Fibroblast of upper back skin (primary cell): ENCODE measurements at regions not wholly inside any gene's neighbourhood (a gene's known extent, or its start where the extent isn't known, plus 50 kb on each side); places are given as distances from the start of the nearest gene placed in this dataset.

Source experiments
- DNase-seq: peaks from one replicate; pipeline ENCODE4 v3.0.0-alpha.2; 2013

- no peak for DNase-seq
Observed at GRCh38 chr4:126812076-126812475, 820.7 kb upstream of the INTU start.

DNA sequence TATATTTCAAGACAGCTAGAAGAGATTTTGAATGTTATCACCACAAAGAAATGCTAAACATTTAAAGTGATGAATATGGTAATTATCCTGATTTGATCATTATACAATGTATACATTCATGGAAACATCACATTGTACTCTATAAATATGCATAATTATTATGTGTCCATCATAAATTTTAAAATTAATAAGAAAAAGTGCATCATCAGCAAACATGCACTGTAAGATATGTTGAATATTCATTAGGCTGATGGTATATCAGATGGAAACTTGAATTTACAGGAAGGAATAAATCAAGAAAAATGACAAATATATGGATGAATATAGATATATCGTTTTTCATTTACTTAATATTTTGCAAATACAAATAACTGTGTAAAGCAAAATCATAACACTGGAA is 812.1 kb upstream of the INTU start:
- no peak for DNase-seq

DNA sequence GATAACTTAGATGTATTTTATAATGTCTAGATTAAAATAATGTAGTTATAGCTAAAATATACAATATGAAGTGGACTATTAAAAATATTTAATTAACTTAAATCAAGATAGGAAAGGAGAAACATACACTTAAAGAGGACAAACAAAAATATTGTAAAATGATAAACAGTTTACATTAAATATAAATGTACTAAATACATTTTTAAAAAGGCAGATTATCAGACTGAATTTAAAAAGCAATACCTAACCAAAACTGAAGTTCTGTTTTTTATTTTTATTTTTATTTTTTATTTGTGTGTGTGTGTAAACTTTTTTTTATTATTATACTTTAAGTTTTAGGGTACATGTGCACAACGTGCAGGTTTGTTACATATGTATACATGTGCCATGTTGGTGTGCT is 811.6 kb upstream of the INTU start:
- no peak for DNase-seq

DNA sequence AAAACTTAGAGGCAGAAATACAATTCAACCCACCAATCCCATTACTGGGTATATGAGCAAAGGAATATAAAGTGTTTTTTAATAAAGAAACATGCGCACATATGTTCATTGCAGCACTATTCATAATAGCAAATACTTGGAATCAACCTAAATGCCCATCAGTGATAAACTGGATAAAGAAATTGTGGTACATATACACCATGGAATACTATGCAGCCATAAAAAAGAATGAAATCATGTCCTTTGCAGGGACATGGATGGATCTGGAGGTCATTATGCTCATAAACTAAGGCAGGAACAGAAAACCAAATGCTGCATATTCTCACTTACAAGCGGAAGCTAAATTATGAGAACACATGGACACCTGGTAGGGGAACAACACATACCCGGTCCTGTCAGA is 807.7 kb upstream of the INTU start:
- no peak for DNase-seq

DNA sequence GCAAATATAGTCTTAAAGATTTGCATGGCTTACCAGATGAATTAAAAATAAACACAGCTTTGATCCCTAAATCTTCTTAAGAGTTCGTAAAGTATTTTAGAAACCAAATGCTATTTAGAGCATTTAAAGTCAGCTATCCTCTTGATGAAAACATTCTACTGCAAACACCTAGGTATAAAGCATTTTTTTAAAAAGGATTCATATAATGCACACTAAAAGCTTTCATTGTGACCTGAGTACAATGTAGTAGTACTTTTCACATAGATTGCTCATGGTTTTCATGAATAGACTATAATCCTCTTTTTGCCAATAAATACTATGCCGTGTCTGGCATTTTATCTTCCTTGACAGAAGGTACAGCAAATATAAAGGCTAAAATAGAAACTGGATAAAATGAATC is 805.1 kb upstream of the INTU start:
- DNase-seq = no peak

DNA sequence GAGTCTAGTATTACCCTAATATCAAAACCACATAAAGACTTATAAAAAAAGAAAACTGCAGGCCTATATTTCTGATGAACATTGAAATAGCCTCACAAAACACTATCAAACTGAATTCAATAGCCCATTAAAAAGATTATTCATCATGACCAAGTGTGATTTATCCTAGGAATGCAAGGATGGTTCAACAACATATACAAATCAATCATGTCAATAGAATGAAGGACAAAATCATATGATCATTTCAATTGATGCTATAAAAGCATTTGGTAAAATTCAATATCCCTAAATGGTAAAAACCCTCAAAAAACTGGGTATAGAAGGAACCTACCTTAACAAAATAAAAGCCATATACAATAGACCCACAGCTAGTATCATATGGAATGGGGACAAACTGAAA is 797.9 kb upstream of the INTU start:
- DNase-seq = no peak

DNA sequence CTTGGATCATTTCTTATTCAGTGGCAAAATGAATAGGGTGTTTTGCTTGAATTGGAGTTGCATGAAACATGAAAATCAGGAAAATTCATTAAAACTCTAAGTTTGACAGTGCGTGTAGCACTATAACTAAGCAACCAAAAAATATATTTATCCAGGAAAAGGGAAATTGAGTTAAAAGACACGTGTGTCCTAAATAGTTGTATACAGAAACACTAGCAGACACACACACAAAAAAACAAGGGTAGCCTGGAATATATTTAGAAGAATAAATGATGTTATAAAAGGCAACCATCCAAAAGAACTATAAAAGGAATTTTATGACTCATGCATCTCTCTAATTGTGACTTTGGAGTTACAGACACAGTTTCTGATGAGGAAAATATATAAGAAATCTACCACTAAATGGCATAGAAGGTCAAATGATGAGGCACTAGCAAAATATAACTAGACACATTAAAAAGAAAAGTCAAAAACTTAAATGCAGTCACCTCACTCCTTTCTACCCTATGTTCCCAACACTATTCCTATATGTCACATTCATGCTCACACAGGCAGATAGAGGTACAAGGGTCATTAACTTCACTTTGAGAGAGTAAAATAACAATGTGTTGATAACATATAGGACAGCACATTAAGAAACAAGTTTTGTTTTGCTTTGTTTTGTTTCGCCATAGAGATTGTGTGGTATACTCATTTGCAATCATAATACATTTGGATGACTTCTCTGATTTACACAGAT is 793.6 kb upstream of the INTU start:
- DNase-seq = peak; percentile 63

DNA sequence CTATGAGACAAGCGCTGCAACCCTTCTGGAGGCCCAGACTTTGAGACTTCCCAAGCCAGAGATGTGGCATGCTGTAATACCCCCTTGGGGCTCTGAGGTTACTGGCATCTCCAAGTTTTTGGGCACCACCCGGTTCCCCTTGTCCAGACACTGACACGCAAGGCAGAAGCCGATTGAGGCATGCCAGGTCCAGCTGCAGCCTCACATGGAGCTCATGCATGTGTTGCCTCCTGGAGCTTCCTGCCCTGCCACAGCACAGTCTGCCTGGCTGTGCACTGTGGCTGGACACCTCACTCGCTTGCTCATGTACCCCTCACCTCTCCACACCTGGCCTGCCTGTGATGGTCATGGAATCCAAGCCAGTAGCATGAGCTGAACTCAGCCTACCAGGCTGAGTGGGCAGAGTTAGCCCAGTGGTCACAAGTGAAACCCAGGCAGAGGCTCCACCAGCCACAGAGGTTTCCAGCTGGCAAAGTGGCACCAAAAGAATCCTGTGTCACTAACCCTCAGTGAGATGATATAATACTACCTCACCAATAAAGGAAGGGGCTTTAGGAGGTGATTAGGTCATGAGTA is 789.2 kb upstream of the INTU start:
- no peak for DNase-seq

DNA sequence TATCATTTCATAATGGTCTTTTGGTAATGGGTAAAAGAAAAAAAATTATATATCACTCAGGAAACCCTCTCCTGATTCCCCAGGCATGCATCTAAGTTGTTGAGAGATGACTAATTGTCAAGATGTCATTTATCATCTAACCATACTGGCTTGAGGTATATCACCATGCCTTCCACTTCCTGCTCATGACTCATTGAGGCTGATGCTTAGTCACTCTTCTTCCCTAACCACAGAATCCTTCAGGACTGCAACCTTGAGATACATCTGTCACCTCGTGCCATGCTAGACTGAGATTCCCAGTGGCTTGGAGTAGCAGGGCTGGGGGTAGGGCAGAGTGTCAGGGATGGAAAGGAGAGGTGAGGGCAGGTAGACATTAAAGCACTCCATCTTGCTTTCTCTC is 782.5 kb upstream of the INTU start:
- DNase-seq = peak; percentile 99

DNA sequence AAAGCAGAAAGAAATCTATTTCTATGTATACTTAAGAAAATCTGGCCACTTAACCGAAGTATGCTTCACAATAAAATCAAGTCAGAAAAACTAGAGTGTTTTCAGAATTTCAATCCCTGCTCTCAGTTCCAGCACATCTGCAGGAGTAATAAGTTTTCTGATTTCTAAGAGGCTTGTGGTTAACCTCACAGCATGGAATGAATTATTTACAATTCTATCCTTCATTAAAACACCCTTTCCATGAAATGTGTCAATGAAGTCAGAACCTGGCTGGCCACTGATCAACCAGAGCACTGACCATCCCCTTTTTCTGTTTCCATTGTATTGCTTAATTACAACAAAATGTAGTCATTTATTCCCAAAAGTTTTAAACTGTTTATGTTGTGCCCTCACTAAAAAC is 781.4 kb upstream of the INTU start:
- DNase-seq = peak; percentile 88

GRCh38 chr4:126853715-126854114 is 779.0 kb upstream of the INTU start:
- no peak for DNase-seq

DNA sequence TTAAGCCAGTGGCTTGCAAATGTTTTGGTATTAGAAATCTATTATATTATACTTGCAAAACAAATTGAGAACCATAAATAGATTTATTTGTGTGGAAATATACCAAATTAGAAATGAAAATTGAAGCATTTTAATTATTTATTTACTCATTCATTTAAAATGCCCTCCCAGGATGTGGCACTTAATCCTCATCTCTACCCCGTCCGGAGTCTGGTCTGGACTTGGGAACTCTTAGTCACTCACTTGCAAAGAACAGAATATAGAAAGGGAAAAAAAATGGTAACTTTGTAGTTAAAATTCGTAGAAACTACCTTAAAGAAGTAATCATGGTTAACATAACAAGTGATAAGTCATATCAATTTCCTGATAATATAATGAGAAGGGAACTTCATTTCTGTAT is 775.9 kb upstream of the INTU start:
- DNase-seq = no peak

DNA sequence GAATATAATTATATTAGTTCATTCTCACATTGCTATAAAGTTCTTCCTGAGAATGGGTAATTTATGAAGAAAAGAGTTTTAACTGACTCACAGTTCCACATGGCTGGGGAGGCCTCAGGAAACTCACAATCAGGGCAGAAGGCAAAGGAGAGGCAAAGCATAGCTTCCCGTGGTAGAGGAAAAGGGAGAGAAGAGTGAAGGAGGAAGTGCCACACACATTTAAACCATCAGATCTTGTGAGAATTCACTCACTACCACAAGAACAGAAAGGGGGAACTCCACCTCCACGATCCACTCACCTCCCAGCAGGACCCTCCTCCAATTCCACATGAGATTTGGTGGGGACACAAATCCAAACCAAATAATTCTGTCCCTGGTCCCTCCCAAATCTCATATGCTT is 773.4 kb upstream of the INTU start:
- no peak for DNase-seq

DNA sequence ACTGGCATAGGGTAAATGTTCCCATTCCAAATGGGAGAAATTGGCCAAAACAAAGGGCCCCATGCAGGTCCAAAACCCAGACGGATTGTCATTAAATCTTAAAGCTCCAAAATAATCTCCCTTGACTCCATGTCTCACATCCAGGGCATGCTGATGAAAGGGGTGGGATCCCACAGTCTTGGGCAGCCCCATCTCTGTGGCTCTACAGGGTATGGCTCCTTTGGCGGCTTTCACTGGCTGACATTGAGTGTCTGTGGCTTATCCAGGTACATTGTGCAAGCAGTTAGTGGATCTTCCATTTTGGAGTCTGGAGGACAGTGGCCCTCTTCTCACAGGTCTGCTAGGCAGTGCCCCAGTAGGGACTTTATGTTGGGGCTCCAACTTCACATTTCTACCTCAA is 772.9 kb upstream of the INTU start:
- DNase-seq = no peak

- no peak for DNase-seq
Observed at GRCh38 chr4:126860308-126860707, 772.4 kb upstream of the INTU start.

- no peak for DNase-seq
Observed at GRCh38 chr4:126869967-126870366, 762.8 kb upstream of the INTU start.

GRCh38 chr4:126871810-126872209 is 760.9 kb upstream of the INTU start:
- no peak for DNase-seq

DNA sequence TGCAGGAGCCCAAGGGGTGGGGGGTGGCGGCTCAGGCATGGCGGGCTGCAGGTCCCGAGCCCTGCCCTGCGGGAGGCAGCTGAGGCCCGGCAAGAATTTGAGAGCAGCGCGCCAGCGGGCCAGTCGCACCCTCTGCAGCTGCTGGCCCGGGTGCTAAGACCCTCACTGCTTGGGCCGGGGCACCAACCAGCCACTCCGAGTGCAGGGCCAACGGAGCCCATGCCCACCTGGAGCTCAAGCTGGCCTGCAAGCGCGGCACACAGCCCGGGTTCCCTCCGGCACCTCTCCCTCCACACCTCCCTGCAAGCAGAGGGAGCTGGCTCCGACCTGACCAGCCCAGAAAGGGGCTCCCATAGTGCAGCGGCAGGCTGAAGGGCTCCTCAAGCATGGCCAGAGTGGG is 758.2 kb upstream of the INTU start:
- no peak for DNase-seq

DNA sequence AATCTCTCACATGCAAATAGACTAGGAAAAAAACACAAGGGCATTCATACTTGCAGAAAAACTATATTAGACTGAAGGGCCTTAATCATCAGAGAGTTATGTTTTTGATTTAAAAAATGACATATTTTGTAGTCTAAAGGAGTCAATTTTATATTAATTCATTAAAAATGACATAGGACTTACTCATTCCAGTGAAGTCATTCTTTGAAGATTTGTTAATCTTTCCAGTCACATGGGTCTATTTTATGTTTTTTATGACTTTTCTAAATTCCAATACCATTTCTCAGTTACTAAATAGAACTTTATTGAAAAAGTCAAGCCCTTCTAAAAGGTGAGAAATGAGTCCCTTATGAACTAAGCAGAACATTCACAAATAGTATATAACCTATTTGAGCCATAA is 743.8 kb upstream of the INTU start:
- DNase-seq = peak; percentile 72

DNA sequence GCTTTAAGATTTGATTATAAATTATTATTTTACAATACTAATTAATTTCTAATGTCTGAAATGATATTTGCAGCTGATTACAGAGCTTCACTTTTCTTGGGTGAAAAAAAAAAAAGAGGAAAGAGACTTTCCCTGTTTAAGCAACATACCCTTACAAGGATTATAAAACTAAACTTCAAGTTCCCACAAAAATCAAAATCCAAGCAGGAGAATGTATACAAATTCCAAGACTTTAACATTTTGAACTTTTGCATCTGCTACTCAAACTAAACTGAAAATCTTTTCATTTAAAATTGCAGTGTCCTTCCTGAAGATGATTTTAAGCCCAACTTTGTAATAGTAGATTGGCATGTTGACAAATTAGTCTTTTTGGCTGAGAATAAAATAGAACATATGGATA is 742.4 kb upstream of the INTU start:
- peak; percentile 30 for DNase-seq

DNA sequence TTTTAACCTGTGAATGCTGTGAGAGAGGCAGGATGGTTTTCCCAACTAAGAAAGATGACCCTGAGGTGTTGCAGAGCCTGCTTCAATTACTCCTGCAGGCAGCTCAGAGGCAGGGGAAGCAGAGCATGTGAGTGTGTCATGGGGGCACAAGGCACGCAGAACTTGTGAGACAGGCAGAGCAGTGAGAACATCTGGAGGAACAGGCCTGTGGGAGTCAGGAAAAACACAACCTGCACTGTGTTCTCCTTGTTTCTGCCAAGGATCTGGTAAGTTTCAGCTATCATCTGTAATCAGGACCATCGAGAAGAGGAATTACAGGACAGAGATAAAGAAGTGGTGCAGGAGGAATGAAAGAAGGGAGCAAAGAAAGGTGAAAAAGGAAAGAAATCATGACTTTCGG is 741.8 kb upstream of the INTU start:
- DNase-seq = peak; percentile 59

GRCh38 chr4:126894963-126895362 is 737.8 kb upstream of the INTU start:
- DNase-seq = no peak

GRCh38 chr4:126895988-126896570 is 736.7 kb upstream of the INTU start:
- DNase-seq = no peak

GRCh38 chr4:126897038-126897437 is 735.7 kb upstream of the INTU start:
- no peak for DNase-seq

DNA sequence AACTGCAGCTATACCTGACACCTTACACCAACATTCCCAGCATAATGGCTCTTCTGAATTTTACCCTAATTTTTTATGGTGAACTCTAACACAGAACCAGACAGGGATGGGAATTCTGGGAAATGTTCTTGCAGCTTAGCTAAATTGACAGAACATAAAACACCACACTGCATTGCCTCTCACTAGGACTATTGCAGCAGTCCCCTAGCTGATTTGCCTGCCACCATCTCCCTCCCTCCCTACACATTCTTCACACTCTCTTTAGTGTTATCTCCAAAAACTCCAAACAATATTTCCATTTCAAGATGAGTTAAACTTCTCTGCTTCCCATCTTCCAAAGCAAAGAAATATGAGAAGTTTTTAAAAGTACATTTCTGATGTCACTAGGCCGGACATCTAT is 733.9 kb upstream of the INTU start:
- DNase-seq = no peak
